SK-N-MC (cell line): ENCODE measurements at regions not wholly inside any gene's neighbourhood (a gene's known extent, or its start where the extent isn't known, plus 50 kb on each side); places are given as distances from the start of the nearest gene placed in this dataset.

Experiments
- DNase-seq: peaks from one replicate; pipeline ENCODE4 v3.0.0-alpha.2; 2011; ENCODE audit warnings: low read depth, low spot score
- H3K27ac ChIP-seq: fragments of 200-600 bp; sonication (generic); 2 replicates; pipeline ENCODE4 v1.5.1; 2016; ENCODE audit warnings: mixed run types
- H3K36me3 ChIP-seq: fragments of 200-600 bp; sonication (generic); 2 replicates; pipeline ENCODE4 v1.6.1; 2017; ENCODE audit warnings: antibody characterized with exemption, low read length, mixed read lengths; ENCODE audit not compliant: insufficient read depth
- H3K4me3 ChIP-seq: fragments of 200-600 bp; sonication (generic); 2 replicates; pipeline ENCODE4 v1.5.1; 2016
- H3K9ac ChIP-seq: fragments of 200-600 bp; sonication (generic); 2 replicates; pipeline ENCODE4 v1.8.0; 2017; ENCODE audit warnings: mixed run types, mixed read lengths; ENCODE audit not compliant: insufficient read length
- H3K9me3 ChIP-seq: fragments of 200-600 bp; sonication (generic); 2 replicates; pipeline ENCODE4 v1.6.1; 2017; ENCODE audit warnings: low read depth, mild to moderate bottlenecking, antibody characterized with exemption, low read length, moderate library complexity, mixed read lengths
- EZH2 ChIP-seq: fragments of 200-600 bp; sonication (generic); IDR thresholded peaks from one replicate; pipeline ENCODE4 v1.6.1; 2017; ENCODE audit warnings: antibody characterized with exemption
- FOXP2 ChIP-seq: optimal IDR thresholded peaks from 2 replicates; pipeline ENCODE3; 2011; ENCODE audit warnings: mild to moderate bottlenecking, moderate library complexity; ENCODE audit not compliant: insufficient read depth; ENCODE audit errors: extremely low read length, control extremely low read depth
- POLR2AphosphoS5 ChIP-seq: IDR thresholded peaks from 2 replicates; pipeline ENCODE4 v1.6.1; 2012; ENCODE audit warnings: mild to moderate bottlenecking, low read depth, low read length, borderline replicate concordance

DNA sequence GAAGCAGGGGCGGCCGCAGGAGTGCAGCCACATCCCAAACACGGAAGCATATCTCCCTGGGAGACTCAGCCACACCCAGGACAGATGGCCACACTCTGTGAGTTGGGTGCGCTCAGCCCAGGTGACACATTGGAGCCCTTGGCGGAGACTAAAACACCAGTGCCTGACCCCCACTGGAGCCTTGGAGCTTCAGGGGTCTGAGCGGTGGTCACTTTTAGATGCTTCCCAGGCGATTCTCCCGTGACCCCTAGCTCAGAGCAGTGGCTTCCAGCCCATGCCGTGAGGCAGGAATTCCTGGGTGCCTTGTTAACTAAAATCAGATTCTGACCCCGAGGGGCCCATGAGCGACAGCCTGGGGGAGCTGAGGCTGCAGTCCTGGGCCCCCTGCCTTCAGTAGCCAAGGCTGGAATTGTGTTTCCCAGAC lies 54.5 kb downstream of the PLXNA1 start:
- Histone ChIP-seq H3K27ac (no peak overlapping the region), H3K36me3 (no peaks in the 10 kb centered on the region; the same call in 1 of the 2 replicates), H3K4me3 (no peak overlapping the region), H3K9ac (no peak overlapping the region), H3K9me3 (no peaks in the 10 kb centered on the region)
- TF ChIP-seq POLR2AphosphoS5: no peak
- no peak for TF ChIP-seq EZH2
- TF ChIP-seq FOXP2: no peak
- no peak for DNase-seq

DNA sequence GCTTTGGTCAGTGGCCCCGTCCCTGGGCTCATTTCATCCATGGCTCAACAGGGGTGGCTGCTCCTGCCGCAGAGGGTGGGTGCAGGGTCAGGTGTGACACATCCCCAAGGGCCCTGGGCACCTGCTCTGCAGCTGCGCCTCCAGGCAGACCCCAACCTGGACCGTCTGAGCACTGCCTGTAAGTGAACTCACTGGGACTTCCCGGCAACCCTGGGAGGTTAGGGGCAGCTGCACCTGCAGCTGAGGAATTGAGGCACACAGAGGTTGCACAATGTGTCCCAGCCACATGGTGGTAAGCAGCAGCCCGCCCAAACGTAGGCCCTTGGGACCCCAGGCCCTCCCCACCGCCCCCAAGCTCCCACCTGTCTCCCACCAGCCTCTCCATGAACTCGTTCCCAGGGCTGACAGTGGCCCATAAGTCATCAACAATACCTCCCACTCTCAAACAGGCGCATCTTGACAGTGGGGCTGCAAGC lies 55.1 kb downstream of the PLXNA1 start:
- no peak overlapping the region for H3K27ac ChIP-seq
- H3K4me3 ChIP-seq: no peak overlapping the region
- DNase-seq: no peak
- TF ChIP-seq EZH2 (no peak), POLR2AphosphoS5 (no peak)
- H3K9me3 ChIP-seq: no peaks in the 10 kb centered on the region
- no peaks in the 10 kb centered on the region; the same call in 1 of the 2 replicates for H3K36me3 ChIP-seq
- no peak overlapping the region for H3K9ac ChIP-seq

DNA sequence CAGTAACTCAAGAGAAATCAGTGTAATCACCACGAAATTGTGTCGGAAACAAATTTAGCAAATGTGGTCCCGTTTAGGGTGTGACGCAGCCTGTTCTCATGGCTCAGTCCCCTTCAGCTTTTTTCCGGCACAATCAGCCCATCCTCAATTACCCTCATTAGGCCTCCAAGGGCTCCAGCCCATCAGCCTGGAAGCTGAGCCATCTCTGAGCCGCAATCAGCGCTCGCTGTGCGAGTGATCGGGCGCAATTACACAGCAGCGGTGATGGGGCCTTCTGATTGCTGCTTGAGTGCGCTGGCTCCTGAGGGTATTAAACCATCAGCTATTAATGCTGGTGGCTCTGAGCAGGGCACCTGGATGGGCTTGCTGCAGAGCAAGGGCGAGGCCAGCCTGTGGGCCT lies 55.6 kb downstream of the PLXNA1 start:
- Histone ChIP-seq H3K9ac (no peak overlapping the region), H3K9me3 (no peaks in the 10 kb centered on the region), H3K27ac (no peak overlapping the region), H3K36me3 (no peaks in the 10 kb centered on the region; the same call in 1 of the 2 replicates), H3K4me3 (no peak overlapping the region)
- DNase-seq: no peak
- no peak for TF ChIP-seq FOXP2
- no peak for TF ChIP-seq POLR2AphosphoS5
- TF ChIP-seq EZH2: no peak

DNA sequence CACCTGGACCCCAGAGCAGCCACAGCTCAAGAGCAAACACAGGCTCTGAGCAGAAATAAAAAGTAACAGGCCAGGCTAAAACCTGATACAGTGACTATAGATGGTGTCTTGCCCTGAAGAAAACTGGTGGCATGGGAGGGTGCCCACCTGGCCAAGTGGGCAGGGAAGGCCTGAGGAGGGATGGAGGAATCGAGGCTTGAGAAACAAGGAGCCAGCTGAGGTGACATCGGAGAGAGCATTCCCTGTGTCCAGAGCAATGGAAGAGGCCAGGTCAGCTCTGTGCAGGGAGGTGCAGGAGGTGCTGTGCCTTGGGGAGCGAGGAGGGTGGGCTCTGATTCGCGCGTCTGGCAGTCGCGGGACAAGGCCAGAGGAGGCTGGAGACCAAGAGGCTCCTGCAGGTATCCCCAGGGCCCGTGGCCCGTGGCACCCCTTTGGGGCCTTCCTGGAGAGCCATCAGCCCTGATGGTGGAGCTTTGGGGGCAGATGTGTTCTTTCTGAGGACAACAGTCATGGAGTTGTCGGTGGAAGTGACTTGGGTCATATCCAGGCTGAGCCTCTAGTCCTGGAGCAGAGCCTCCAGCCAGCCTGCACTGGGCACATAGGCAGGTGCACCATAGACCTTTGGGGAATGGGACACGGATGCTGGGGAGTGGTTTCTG lies 56.1 kb downstream of the PLXNA1 start:
- TF ChIP-seq FOXP2: no peak
- no peak for TF ChIP-seq POLR2AphosphoS5
- no peak for TF ChIP-seq EZH2
- no peaks in the 10 kb centered on the region for H3K9me3 ChIP-seq
- no peak overlapping the region for H3K4me3 ChIP-seq
- DNase-seq: no peak
- no peaks in the 10 kb centered on the region; the same call in 1 of the 2 replicates for H3K36me3 ChIP-seq
- no peak overlapping the region for H3K27ac ChIP-seq
- no peak overlapping the region for H3K9ac ChIP-seq

DNA sequence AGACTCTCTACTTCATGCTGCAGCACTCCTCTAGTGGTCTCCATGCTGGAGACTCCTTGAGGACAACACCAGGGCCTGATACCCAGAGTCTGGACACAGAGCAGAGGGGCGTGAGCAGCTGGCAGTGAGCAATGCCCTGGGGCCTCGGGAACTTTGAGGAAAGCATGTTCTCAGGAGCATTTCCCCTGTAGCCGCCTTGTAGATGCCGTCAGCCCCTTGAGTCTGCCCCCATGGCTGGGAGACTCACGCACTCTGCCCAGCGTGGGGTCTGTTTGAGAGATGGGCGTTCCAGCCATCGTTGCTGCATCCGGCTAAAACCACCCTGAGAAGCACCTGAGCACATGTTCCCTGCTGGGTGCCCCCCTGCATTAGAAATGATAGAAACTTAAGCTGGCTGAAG lies 56.8 kb downstream of the PLXNA1 start:
- H3K9ac ChIP-seq: no peak overlapping the region
- no peaks in the 10 kb centered on the region for H3K9me3 ChIP-seq
- H3K4me3 ChIP-seq: no peak overlapping the region
- DNase-seq: no peak
- no peak overlapping the region for H3K27ac ChIP-seq
- TF ChIP-seq EZH2 (no peak), FOXP2 (no peak), POLR2AphosphoS5 (no peak)
- H3K36me3 ChIP-seq: no peaks in the 10 kb centered on the region

DNA sequence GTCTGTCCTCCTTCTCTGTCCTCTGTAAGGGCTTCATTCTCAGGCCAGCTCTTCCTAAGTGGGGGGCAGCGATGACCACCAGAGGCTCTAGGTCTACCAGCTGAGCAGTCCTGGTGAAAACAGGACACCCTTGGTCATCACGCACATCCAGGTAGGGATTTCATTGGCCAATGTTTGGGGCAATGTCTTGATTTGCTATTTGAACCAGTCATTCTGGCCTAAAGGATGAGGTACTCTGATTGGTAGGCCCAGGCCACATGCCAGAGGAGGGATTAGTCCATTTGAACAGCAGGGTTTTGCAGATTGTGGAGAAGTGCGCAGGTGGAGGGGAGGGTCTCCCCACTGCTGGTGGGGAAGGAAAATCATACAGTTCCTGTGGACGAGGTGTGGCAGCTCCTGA lies 57.3 kb downstream of the PLXNA1 start:
- Histone ChIP-seq H3K4me3 (no peak overlapping the region), H3K36me3 (no peaks in the 10 kb centered on the region), H3K9me3 (no peaks in the 10 kb centered on the region), H3K9ac (no peak overlapping the region), H3K27ac (no peak overlapping the region)
- DNase-seq: no peak
- TF ChIP-seq EZH2: no peak

DNA sequence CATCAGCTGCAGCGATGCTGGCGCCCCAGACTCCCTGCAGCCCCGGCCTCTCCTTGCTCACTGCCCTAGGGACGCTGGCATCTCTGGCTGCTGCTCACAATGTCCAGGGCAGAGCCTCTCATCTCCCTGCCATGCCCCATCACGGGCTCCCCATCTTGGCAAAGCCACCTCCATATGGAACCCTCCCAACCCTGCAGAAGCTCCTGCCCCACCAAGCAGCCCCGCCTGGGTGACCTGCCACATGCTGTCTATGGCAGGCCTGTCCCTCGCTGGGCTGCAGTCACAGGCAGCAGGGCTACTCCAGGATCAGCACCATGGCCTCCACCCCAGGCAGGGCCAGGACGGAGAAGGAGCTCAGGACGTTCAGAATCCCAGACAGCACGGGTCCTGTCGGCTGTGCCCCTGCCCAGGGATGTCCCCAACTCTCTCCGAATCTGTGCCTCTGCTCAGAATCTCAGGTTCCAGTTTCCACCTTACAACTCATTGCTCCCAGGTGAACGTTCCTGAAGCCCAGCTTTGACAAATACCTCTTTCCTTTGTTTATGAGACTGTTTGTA lies 58.4 kb downstream of the PLXNA1 start:
- H3K36me3 ChIP-seq: no peaks in the 10 kb centered on the region
- no peaks in the 10 kb centered on the region for H3K9me3 ChIP-seq
- no peak for DNase-seq
- H3K27ac ChIP-seq: no peak overlapping the region
- no peak overlapping the region for H3K9ac ChIP-seq
- TF ChIP-seq EZH2 (no peak), POLR2AphosphoS5 (no peak), FOXP2 (no peak)
- no peak overlapping the region for H3K4me3 ChIP-seq

DNA sequence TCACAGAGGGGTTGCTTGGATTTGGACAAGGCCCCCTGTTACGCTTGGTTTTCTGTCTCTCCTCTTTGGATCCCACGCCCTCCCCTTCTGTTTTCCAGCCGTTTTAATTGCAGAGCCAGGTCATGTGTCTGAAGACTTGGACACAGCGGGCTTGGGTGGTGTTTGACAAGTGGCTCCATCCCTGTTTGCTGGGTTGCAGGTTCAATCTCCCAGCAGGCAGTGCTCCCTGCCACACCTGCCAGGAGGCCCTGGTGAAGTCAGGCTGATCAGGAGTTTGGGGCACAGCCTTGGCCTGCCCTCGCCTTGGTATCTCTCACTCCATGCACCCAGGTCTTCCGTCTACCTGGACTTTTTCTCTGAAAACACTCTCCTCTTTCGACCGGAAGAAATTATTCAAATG lies 59.0 kb downstream of the PLXNA1 start:
- no peak for DNase-seq
- TF ChIP-seq POLR2AphosphoS5 (no peak), EZH2 (no peak), FOXP2 (no peak)
- Histone ChIP-seq H3K9me3 (no peaks in the 10 kb centered on the region), H3K27ac (no peak overlapping the region), H3K36me3 (no peaks in the 10 kb centered on the region), H3K4me3 (no peak overlapping the region), H3K9ac (no peak overlapping the region)

DNA sequence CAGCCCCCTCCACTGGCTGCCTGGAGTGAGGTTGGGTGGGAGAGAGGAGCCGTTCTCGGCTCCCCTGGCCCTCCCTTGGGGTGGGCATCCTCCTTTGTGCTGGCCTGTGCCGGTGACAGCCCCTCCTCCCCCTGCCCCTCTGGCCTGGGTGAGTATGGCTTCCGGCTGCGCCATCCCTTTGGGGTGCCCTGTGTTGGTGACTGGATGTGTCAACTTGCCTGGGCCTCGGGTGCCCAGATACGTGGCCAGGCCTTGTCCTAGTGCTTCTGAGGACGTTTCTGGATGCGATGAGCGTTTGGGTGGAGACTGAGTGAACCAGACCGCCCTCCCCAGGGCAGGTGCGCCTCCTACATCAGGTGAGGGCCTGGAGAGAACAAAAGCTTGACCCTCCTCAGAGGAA lies 59.7 kb downstream of the PLXNA1 start:
- TF ChIP-seq FOXP2: no peak
- no peak for TF ChIP-seq POLR2AphosphoS5
- no peak for TF ChIP-seq EZH2
- Histone ChIP-seq H3K9me3 (no peaks in the 10 kb centered on the region), H3K9ac (no peak overlapping the region), H3K27ac (no peak overlapping the region), H3K36me3 (no peaks in the 10 kb centered on the region), H3K4me3 (no peak overlapping the region)
- DNase-seq: no peak
